Fibroblast of lung (primary cell): ENCODE measurements at regions not wholly inside any gene's neighbourhood (a gene's known extent, or its start where the extent isn't known, plus 50 kb on each side); places are given as distances from the start of the nearest gene placed in this dataset.

Experiments used
- DNase-seq, 2 donors: peaks; one replicate each; pipeline versions ENCODE4 v3.0.0 to v3.0.0-alpha.2; 2010; ENCODE audit warnings: low read depth in 2 of 2
- H2AFZ ChIP-seq: 2 replicates; pipeline ENCODE4 v1.5.1; 2012; ENCODE audit warnings: low read length, control low read depth, inconsistent platforms
- H3K27ac ChIP-seq: 2 replicates; pipeline ENCODE4 v1.5.1; 2011; ENCODE audit warnings: low read length, control low read depth; ENCODE audit not compliant: insufficient read depth
- H3K27me3 ChIP-seq: 2 replicates; pipeline ENCODE4 v1.5.1; 2011; ENCODE audit warnings: mild to moderate bottlenecking, low read length; ENCODE audit not compliant: control insufficient read depth, insufficient read depth
- H3K36me3 ChIP-seq: 2 replicates; pipeline ENCODE4 v1.5.1; 2011; ENCODE audit warnings: low read length; ENCODE audit not compliant: control insufficient read depth, insufficient read depth
- H3K4me1 ChIP-seq: 2 replicates; pipeline ENCODE4 v1.5.1; 2011; ENCODE audit warnings: low read length; ENCODE audit not compliant: control insufficient read depth, insufficient read depth; ENCODE audit errors: extremely low read depth
- H3K4me2 ChIP-seq: 2 replicates; pipeline ENCODE4 v1.5.1; 2011; ENCODE audit warnings: low read length, control low read depth; ENCODE audit not compliant: insufficient read depth; ENCODE audit errors: extremely low read depth
- H3K4me3 ChIP-seq, 4 experiments: fragments of 200-600 bp in 1 of 4; sonication (generic) in 1 of 4; replicated peaks in 1 of 4; 2 replicates each; pipeline ENCODE4 v1.5.1; 2011 to 2016; ENCODE audit warnings: low read length in 4 of 4, low read depth in 3 of 4, mild to moderate bottlenecking in 3 of 4, control low read depth in 2 of 4, inconsistent platforms in 1 of 4, mixed read lengths in 1 of 4; ENCODE audit not compliant: insufficient read depth in 1 of 4; ENCODE audit errors: control extremely low read depth in 1 of 4
- H3K79me2 ChIP-seq: 2 replicates; pipeline ENCODE4 v1.5.1; 2012; ENCODE audit warnings: mild to moderate bottlenecking, low read length, inconsistent platforms; ENCODE audit not compliant: control insufficient read depth, insufficient read depth
- H3K9ac ChIP-seq: 2 replicates; pipeline ENCODE4 v1.5.1; 2011; ENCODE audit warnings: mild to moderate bottlenecking, low read length, control low read depth; ENCODE audit not compliant: insufficient read depth
- H3K9me3 ChIP-seq: 2 replicates; pipeline ENCODE4 v1.5.1; 2012; ENCODE audit warnings: low read depth, low read length; ENCODE audit not compliant: control insufficient read depth, insufficient read depth
- H4K20me1 ChIP-seq: 2 replicates; pipeline ENCODE4 v1.5.1; 2011; ENCODE audit warnings: low read length; ENCODE audit not compliant: control insufficient read depth, insufficient read depth; ENCODE audit errors: extremely low read depth
- EZH2 ChIP-seq: IDR thresholded peaks from 2 replicates; pipeline ENCODE4 v1.5.1; 2012; ENCODE audit warnings: low read length, control low read depth, mild to moderate bottlenecking; ENCODE audit errors: missing control alignments
- TF ChIP-seq, protein P1 (sequence below), 2 donors: IDR thresholded peaks in 1 of 2; conservative IDR thresholded peaks in 1 of 2; 1 replicate in 1 of 2; 2 replicates in 1 of 2; pipeline ENCODE4 v1.5.1; 2011 to 2012; ENCODE audit warnings: low read length in 2 of 2, control low read depth in 1 of 2, inconsistent platforms in 1 of 2, low read depth in 1 of 2, mild to moderate bottlenecking in 1 of 2

DNA sequence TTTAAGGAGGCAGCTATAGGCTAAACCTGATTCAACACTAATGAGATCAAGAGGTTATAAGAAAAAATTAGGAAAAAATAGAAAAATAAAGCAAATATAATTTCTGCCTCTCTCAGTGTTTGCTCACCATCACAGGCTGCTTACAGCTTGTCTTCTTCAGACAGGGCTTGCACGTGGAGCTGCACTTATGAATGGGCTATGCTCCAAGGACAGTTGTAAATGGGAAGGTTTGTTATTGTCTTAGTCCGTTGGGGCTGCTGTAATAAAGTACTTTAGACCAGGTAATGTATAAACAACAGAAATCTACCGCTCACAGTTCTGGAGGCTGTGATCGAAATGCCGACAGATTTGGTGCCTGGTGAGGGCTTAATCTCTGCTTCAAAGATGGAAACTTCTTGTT, 219.8 kb downstream of the NEBL start:
- H3K4me3 ChIP-seq, result no peak overlapping the region
- H3K4me2 ChIP-seq, result no peak overlapping the region
- no peak overlapping the region for H2AFZ ChIP-seq
- H3K9me3 ChIP-seq, result no peaks in the 10 kb centered on the region
- H3K4me1 ChIP-seq, result no peaks in the 10 kb centered on the region
- TF ChIP-seq, protein P1, sequence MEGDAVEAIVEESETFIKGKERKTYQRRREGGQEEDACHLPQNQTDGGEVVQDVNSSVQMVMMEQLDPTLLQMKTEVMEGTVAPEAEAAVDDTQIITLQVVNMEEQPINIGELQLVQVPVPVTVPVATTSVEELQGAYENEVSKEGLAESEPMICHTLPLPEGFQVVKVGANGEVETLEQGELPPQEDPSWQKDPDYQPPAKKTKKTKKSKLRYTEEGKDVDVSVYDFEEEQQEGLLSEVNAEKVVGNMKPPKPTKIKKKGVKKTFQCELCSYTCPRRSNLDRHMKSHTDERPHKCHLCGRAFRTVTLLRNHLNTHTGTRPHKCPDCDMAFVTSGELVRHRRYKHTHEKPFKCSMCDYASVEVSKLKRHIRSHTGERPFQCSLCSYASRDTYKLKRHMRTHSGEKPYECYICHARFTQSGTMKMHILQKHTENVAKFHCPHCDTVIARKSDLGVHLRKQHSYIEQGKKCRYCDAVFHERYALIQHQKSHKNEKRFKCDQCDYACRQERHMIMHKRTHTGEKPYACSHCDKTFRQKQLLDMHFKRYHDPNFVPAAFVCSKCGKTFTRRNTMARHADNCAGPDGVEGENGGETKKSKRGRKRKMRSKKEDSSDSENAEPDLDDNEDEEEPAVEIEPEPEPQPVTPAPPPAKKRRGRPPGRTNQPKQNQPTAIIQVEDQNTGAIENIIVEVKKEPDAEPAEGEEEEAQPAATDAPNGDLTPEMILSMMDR (conservative IDR thresholded peaks at IDR 0.05 in 1 of 2, IDR thresholded peaks at IDR 0.05 in 1 of 2; ENCODE audit: low read depth in 1 of 2, low read length in 2 of 2), result no peak
- TF ChIP-seq EZH2, result no peak
- H3K79me2 ChIP-seq, result no peaks in the 10 kb centered on the region
- no peak for DNase-seq
- H3K27me3 ChIP-seq, result no peaks in the 10 kb centered on the region
- no peaks in the 10 kb centered on the region for H4K20me1 ChIP-seq
- no peak overlapping the region for H3K9ac ChIP-seq
- no peak overlapping the region for H3K27ac ChIP-seq
- H3K36me3 ChIP-seq, result no peaks in the 10 kb centered on the region

DNA sequence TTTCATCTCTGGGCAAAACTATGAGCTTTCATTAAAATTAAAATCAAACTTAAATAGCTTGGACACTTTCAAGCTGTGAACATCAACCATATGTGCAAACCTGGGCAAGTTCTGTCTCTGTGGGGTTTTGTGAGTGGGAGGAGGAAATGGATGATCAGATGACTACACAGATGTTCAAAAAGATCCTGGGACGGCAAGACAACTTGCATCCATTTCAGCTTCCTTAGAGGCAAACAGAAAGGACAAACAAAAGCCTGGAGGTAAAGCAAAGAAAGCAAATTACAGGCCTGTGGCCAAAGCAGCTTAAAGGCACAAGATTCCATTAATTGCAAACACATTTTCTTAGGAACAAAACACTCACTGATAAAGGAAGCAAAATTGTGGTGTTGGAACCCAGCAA, 222.2 kb downstream of the NEBL start:
- Histone ChIP-seq H3K4me1 (no peaks in the 10 kb centered on the region), H3K27ac (no peak overlapping the region), H3K36me3 (no peaks in the 10 kb centered on the region), H3K4me2 (no peak overlapping the region), H4K20me1 (no peaks in the 10 kb centered on the region), H3K79me2 (no peaks in the 10 kb centered on the region), H3K27me3 (no peaks in the 10 kb centered on the region), H3K9me3 (no peaks in the 10 kb centered on the region), H3K4me3 (no peak overlapping the region), H3K9ac (no peak overlapping the region), H2AFZ (no peak overlapping the region)
- DNase-seq, result no peak
- TF ChIP-seq, protein P1 (conservative IDR thresholded peaks at IDR 0.05 in 1 of 2, IDR thresholded peaks at IDR 0.05 in 1 of 2; ENCODE audit: low read depth in 1 of 2, low read length in 2 of 2), result no peak
- no peak for TF ChIP-seq EZH2

DNA sequence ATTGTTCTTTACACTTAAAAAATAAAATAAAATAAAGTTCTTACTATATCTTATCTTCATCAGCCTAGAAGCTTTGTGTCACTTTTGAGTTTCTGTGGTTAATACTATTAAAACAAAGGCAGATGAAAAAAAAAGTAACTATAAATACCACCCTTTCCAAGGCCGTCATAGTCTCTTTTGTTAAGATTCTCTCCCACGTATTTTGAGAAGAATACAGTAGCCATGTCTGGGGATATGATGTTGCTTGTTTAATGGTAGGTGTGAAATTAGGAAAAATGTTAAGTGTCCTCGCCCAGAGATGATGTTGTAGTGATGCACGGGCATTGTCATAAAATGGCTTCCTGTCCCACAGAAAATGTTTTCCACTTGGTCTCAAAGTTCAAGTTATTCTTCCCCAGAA, 223.9 kb downstream of the NEBL start:
- Histone ChIP-seq H2AFZ (no peak overlapping the region), H3K27ac (no peak overlapping the region), H4K20me1 (no peaks in the 10 kb centered on the region), H3K9ac (no peak overlapping the region), H3K36me3 (no peaks in the 10 kb centered on the region), H3K4me1 (no peaks in the 10 kb centered on the region), H3K4me3 (no peak overlapping the region), H3K79me2 (no peaks in the 10 kb centered on the region), H3K9me3 (no peaks in the 10 kb centered on the region), H3K27me3 (no peaks in the 10 kb centered on the region), H3K4me2 (no peak overlapping the region)
- TF ChIP-seq EZH2, result no peak
- TF ChIP-seq, protein P1 (conservative IDR thresholded peaks at IDR 0.05 in 1 of 2, IDR thresholded peaks at IDR 0.05 in 1 of 2; ENCODE audit: low read depth in 1 of 2, low read length in 2 of 2), result no peak
- no peak for DNase-seq
